CD4-positive, alpha-beta T cell (primary cell): ENCODE measurements at regions not wholly inside any gene's neighbourhood (a gene's known extent, or its start where the extent isn't known, plus 50 kb on each side); places are given as distances from the start of the nearest gene placed in this dataset.

Experiments
- ATAC-seq: fragments of 200-7000 bp; cut with Tn5 transposase; one replicate; pipeline ENCODE4 v1.10.0; 2022; ENCODE audit warnings: mild to moderate bottlenecking; ENCODE audit not compliant: poor library complexity
- CTCF ChIA-PET: fragments of 350-600 bp; sonication (Branson Sonifier 250); formaldehyde crosslinking; loops from one replicate; lab custom pipeline; 2021; ENCODE audit warnings: antibody characterized with exemption, inconsistent platforms; lab: Charles Lee
- POLR2A ChIA-PET: fragments of 350-600 bp; sonication (Branson Sonifier 250); formaldehyde crosslinking; loops from one replicate; lab custom pipeline; 2021; ENCODE audit warnings: antibody characterized with exemption, inconsistent platforms; lab: Charles Lee
- DNase-seq, 14 experiments: peaks; one replicate each; pipeline ENCODE4 v3.0.0-alpha.2; 2013 to 2020; ENCODE audit warnings: mixed read lengths in 2 of 14
- H3K27ac ChIP-seq, 2 donors: one replicate each; pipeline versions ENCODE4 v1.5.1 to v1.7.0; 2013; ENCODE audit warnings: low read length in 2 of 2, low read depth in 1 of 2, mild to moderate bottlenecking in 1 of 2
- H3K27me3 ChIP-seq, 2 experiments: 1 replicate in 1 of 2; 2 replicates in 1 of 2; pipeline versions ENCODE4 v1.6.1 to v1.7.0; 2013; ENCODE audit warnings: low read length in 2 of 2, control low read depth in 1 of 2, mild to moderate bottlenecking in 1 of 2, moderate library complexity in 1 of 2; ENCODE audit not compliant: insufficient read depth in 2 of 2, control insufficient read depth in 1 of 2
- H3K36me3 ChIP-seq: one replicate; pipeline ENCODE4 v1.6.1; 2013; ENCODE audit warnings: low read length, control low read depth; ENCODE audit not compliant: insufficient read depth
- H3K4me1 ChIP-seq: one replicate; pipeline ENCODE4 v1.6.1; 2013; ENCODE audit warnings: low read length, control low read depth; ENCODE audit not compliant: insufficient read depth
- H3K4me3 ChIP-seq: one replicate; pipeline ENCODE4 v1.5.1; 2013; ENCODE audit warnings: mild to moderate bottlenecking, low read length, moderate library complexity
- H3K9me3 ChIP-seq, 2 experiments: 1 replicate in 1 of 2; 2 replicates in 1 of 2; pipeline versions ENCODE4 v1.6.1 to v1.7.0; 2013; ENCODE audit warnings: low read length in 2 of 2, mild to moderate bottlenecking in 2 of 2, control low read depth in 1 of 2, moderate library complexity in 1 of 2; ENCODE audit not compliant: control insufficient read depth in 1 of 2, insufficient read depth in 1 of 2
- H3K27ac Mint-ChIP-seq: one replicate; pipeline ENCODE4 v1.8.0; 2020; ENCODE audit warnings: mixed read lengths
- H3K27me3 Mint-ChIP-seq: one replicate; pipeline ENCODE4 v1.8.0; 2021; ENCODE audit warnings: mixed read lengths
- H3K36me3 Mint-ChIP-seq: one replicate; pipeline ENCODE4 v1.8.0; 2021; ENCODE audit warnings: low read depth, mixed read lengths
- H3K4me1 Mint-ChIP-seq: one replicate; pipeline ENCODE4 v1.8.0; 2021; ENCODE audit warnings: low read depth, mixed read lengths
- H3K4me3 Mint-ChIP-seq: one replicate; pipeline ENCODE4 v1.8.0; 2020; ENCODE audit warnings: mild to moderate bottlenecking, mixed read lengths
- H3K9me3 Mint-ChIP-seq: one replicate; pipeline ENCODE4 v1.8.0; 2020; ENCODE audit warnings: mixed read lengths
- CTCF ChIP-seq: fragments of 200-600 bp; IDR thresholded peaks from one replicate; pipeline ENCODE4 v1.8.0; 2022; ENCODE audit warnings: antibody characterized with exemption, mild to moderate bottlenecking
- intact Hi-C, 2 experiments: fragments of 100-400 bp; cut with DNase I in 1 of 2; cut with micrococcal nuclease in 1 of 2; formaldehyde crosslinking; loops; one replicate each; pipeline versions ENCODE4 v1.15.1 to v1.9.0; 2023 to 2025; cut with DNase I, micrococcal nuclease

GRCh38 chr18:78619854-78620253 lies 359.8 kb upstream of the SALL3 start:
- peak in 1 of 14 experiments; percentile 24 for DNase-seq
- no peaks in the 10 kb centered on the region for H3K4me1 Mint-ChIP-seq
- H3K9me3 ChIP-seq = peaks cover 0 to 28% of the 10 kb centered on the region in 2 experiments
- no peak overlapping the region for H3K27ac ChIP-seq
- ChIA-PET POLR2A (no interaction called here), CTCF (no interaction called here)
- H3K27me3 Mint-ChIP-seq = peaks cover 19% of the 10 kb centered on the region
- H3K27ac Mint-ChIP-seq = no peak overlapping the region
- peaks cover 14% of the 10 kb centered on the region for H3K9me3 Mint-ChIP-seq
- H3K4me3 Mint-ChIP-seq = no peak overlapping the region
- no peak for ATAC-seq
- H3K36me3 Mint-ChIP-seq = no peaks in the 10 kb centered on the region
- intact Hi-C loops = no loop called here
- H3K4me1 ChIP-seq = no peaks in the 10 kb centered on the region
- no peak for TF ChIP-seq CTCF
- H3K27me3 ChIP-seq = no peaks in the 10 kb centered on the region
- H3K36me3 ChIP-seq = no peaks in the 10 kb centered on the region
- H3K4me3 ChIP-seq = no peak overlapping the region

GRCh38 chr18:78620326-78620725 lies 359.3 kb upstream of the SALL3 start:
- no peaks in the 10 kb centered on the region for H3K4me1 Mint-ChIP-seq
- Histone ChIP-seq H3K4me3 (no peak overlapping the region), H3K36me3 (no peaks in the 10 kb centered on the region), H3K9me3 (peaks cover 0 to 28% of the 10 kb centered on the region in 2 experiments), H3K27ac (no peak overlapping the region), H3K4me1 (no peaks in the 10 kb centered on the region), H3K27me3 (peaks cover 0 to under 1% of the 10 kb centered on the region in 2 experiments)
- intact Hi-C loops = no loop called here
- no peak overlapping the region for H3K4me3 Mint-ChIP-seq
- H3K9me3 Mint-ChIP-seq = peaks cover 9% of the 10 kb centered on the region
- CTCF ChIA-PET = no interaction called here
- no peaks in the 10 kb centered on the region for H3K36me3 Mint-ChIP-seq
- DNase-seq (no peak), ATAC-seq (no peak)
- no peak for TF ChIP-seq CTCF
- POLR2A ChIA-PET = no interaction called here
- H3K27ac Mint-ChIP-seq = no peak overlapping the region
- H3K27me3 Mint-ChIP-seq = peaks cover 23% of the 10 kb centered on the region

- TF ChIP-seq CTCF = no peak
- Mint-ChIP-seq H3K4me1 (no peaks in the 10 kb centered on the region), H3K27ac (no peak overlapping the region), H3K4me3 (no peak overlapping the region), H3K27me3 (peaks cover 32% of the 10 kb centered on the region), H3K36me3 (no peaks in the 10 kb centered on the region), H3K9me3 (peaks cover 7% of the 10 kb centered on the region)
- H3K27ac ChIP-seq = no peak overlapping the region
- peaks cover 3 to 4% of the 10 kb centered on the region in 2 experiments for H3K27me3 ChIP-seq
- intact Hi-C loops = no loop called here
- ChIA-PET CTCF (no interaction called here), POLR2A (no interaction called here)
- ATAC-seq (no peak), DNase-seq (no peak)
- H3K36me3 ChIP-seq = no peaks in the 10 kb centered on the region
- H3K4me1 ChIP-seq = no peaks in the 10 kb centered on the region
- peaks cover 0 to 28% of the 10 kb centered on the region in 2 experiments for H3K9me3 ChIP-seq
- H3K4me3 ChIP-seq = no peak overlapping the region
Observed at GRCh38 chr18:78621141-78621755, 358.4 kb upstream of the SALL3 start.
